NCI-H345 (cell line): ENCODE measurements at regions not wholly inside any gene's neighbourhood (a gene's known extent, or its start where the extent isn't known, plus 50 kb on each side); places are given as distances from the start of the nearest gene placed in this dataset.

ENCODE experiments used
- DNase-seq: peaks from one replicate; lab custom pipeline; 2025; lab: John Stamatoyannopoulos, UW

DNA sequence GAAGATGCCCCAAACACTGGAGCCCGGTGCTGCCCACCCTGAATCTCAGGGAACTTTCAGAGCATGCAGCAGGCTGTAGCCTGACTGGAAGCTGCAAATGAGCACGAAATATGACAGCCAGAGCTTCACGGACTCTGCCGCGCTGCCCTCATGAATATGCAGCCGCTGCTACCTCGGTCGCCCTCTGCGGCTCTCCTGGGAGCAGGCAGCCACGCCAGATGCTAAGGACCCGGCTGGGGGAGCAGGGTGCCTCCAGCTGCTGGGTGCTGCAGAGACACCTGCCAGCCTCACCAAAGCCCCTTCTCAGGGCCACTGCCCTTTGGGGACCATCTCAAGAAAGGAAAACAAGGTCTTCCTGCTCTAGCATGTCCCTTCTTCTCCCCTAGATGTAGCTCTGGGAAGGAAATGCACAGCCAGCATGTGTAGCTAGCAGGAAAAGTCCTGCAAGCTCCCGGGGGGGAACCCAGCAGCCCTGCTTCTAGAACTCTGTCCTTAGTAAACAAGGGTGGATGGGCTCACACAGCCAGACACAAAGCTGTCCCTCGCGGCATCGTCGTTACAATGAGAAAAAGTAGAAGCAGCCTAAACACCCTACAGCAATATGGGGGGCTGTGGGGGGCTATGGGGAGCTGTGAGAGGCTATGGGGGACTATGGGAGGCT lies 56.8 kb upstream of the OLFM1 start:
- peak; percentile 32 for DNase-seq

- DNase-seq: no peak
Measured at GRCh38 chr9:135032041-135032835, 55.2 kb upstream of the OLFM1 start.

DNA sequence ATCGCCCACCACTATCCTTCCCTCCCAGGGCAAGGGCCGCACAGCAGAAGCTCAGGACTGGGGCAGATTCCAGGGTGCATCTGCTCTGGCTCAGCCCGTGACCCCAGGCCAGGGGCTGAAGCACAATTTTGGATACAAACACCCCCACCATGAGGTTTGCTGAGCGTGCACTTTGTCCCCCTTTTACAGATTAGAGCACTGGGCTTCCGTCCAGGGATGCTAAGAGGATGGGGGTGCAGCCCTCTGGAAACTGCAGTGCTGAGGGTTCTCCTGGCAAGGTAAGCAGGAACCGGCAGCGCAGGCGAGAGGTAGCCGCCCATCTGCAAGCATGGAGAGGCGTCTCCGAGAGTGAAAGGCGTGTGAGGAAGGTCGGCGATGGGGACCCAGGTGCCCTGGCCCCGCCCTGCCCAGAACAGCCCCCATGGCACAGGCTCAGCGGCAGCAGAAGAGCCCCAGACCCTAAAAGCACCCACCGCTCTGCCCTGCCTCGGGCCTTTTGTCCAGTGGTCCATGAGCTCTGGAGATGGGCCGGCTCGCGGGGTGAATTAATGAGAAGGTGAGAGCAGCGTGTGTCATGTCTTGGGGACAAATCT lies 54.5 kb upstream of the OLFM1 start:
- no peak for DNase-seq

DNA sequence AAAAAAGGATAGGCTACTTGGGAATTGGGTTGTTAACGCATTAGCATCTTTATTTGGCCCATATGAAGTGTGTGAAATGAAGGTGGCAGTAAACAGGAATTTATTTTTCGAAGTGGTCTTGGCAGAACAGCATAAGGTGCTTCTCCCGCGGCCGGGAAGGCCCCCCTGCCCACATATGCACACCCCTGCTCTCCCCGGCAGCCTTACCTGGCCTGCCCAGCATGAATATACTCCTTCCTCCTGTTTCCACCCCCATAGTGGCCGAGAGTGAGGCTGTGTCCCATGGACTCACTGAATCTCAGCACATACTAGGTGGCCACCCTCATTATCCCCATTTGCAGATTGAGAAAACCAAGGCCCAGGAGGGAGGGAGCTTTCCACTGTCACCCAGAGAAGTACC lies 54.0 kb upstream of the OLFM1 start:
- DNase-seq: no peak

- DNase-seq: no peak
Measured at GRCh38 chr9:135034106-135034505, 53.4 kb upstream of the OLFM1 start.

DNA sequence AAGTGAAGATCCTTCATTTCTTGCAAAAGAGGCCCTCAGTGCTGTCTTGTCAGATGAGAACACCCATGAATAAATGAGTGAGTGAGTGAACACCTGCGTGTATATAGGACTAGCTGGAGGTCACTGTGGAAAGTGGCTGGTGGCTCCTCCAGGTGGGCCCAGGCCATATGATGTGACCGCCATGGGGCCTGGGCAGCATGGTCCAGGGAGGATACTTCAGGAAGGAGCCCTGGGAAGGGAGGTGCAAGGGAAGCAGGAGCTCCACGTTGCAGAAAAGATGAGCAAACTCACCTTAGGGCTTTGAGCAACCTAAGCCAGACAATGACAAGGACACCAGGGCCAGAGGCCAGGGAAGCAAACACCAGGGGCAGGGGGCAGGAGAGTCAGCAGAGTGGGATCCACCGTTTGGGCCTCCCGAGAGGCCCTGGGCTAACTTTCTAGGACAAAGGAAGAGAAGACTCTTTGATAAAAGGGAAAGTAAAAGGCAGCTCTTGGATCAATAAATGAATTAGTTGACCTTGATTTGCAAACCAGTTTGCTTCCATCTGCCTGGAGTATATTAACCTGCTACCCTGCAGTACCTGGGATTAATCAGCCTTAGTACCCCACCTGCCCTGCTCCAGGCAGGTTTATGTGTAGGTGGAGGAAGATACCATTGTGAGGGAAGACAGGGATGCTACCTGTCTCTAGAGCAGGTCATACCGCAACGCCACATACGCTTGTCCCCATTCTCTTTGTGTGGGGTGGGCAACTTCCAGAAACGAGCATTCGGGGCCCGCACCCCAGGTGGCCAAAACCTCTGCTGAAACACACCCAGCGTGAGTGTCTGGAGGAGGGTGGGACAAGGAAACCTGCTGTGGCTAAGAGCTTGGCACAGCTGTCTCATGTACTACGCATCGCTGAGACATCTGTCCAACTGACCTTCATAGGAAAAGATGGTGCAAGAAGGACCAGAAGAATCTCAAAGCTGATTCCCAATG lies 51.4 kb upstream of the OLFM1 start:
- no peak for DNase-seq

DNA sequence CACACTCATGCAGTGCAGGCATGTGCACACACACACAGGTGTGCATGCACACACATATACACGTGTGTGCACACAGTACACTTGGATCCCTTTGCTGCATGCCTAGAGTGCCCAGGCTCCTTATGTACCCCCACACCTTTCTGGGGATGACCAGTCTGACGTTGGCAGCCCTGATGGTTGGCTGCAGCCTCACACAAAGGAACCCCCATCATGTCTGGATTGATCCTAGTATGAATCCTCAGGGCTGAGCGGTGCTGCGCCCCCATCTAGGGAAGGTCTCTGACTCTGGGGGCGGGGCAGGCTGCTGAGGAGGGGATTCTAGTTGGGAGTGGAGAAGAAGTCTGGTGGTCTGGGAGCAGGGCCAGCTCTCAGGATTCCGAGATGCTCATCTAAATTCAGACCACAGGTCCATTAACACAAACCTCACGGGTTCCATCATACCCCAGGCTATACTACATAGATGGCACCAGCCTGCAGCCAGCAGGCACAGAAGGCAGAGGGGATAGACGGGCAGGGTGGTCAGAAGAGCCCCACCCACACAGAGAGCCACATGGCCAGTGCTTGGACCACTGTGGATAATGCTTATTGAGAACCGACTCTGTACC lies 50.5 kb upstream of the OLFM1 start:
- no peak for DNase-seq

GRCh38 chr9:135037521-135038250 lies 49.8 kb upstream of the OLFM1 start:
- DNase-seq: no peak
